WTC11 (cell line): ENCODE measurements at regions not wholly inside any gene's neighbourhood (a gene's known extent, or its start where the extent isn't known, plus 50 kb on each side); places are given as distances from the start of the nearest gene placed in this dataset.

Experiments
- ESRRA ChIP-seq: sonication (generic); formaldehyde crosslinking; IDR thresholded peaks from 2 replicates; pipeline ENCODE4 v1.8.1; 2022; ENCODE audit warnings: mild to moderate bottlenecking, missing genetic modification reagents, borderline replicate concordance
- NFE2L1 ChIP-seq: sonication (generic); formaldehyde crosslinking; IDR thresholded peaks from 2 replicates; pipeline ENCODE4 v1.8.1; 2023; ENCODE audit warnings: missing genetic modification reagents
- NFYB ChIP-seq: sonication (generic); formaldehyde crosslinking; conservative IDR thresholded peaks from 2 replicates; pipeline ENCODE4 v1.8.0; 2022; ENCODE audit warnings: low read depth, missing genetic modification reagents
- ZNF121 ChIP-seq: sonication (generic); formaldehyde crosslinking; IDR thresholded peaks from 2 replicates; pipeline ENCODE4 v1.8.0; 2023; ENCODE audit warnings: missing genetic modification reagents
- ZNF317 ChIP-seq: sonication (generic); formaldehyde crosslinking; IDR thresholded peaks from 2 replicates; pipeline ENCODE4 v1.8.1; 2023; ENCODE audit warnings: low read depth, mild to moderate bottlenecking, moderate library complexity, missing genetic modification reagents, borderline replicate concordance
- TF ChIP-seq, protein P1 (sequence below): sonication (generic); formaldehyde crosslinking; conservative IDR thresholded peaks from 2 replicates; pipeline ENCODE4 v1.8.1; 2022; ENCODE audit warnings: mild to moderate bottlenecking, missing genetic modification reagents
- TF ChIP-seq, protein P2 (sequence below): fragments of 200-600 bp; IDR thresholded peaks from 2 replicates; pipeline ENCODE4 v1.8.0; 2022; ENCODE audit warnings: antibody characterized with exemption

DNA sequence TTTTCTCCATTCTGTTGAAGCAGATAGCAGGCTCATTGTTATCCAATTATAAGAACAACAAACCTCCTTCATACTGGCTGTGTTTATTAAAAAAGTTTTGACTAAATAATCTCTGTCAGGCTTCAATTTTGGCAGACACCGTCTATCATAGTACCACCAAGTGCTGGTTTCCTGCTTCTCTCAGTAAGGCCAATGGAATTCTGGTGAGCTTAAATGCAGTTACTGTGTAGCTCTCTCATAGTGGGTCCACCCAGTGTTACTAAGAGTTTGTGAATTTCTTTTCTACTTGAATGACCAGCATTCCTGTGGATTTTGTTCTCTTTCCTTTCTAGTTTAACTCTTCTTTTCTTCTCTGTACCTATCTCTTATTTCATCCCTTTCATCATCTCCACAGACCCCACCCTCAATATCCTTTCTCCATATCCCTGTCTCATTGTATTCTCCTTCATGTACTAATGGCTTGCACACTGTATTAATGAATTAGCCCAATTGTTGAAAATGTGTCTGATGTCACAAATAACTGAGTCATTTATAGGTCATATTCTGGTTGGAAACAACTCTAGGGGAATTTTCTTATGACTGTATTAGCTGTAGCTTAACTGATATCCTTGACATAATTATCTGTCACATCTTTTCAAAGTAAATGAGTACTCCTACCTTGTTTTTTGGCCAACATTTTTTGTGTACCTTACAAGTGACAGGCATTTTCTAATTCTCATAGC lies 372.1 kb downstream of the FAT3 start:
- TF ChIP-seq, protein P1, sequence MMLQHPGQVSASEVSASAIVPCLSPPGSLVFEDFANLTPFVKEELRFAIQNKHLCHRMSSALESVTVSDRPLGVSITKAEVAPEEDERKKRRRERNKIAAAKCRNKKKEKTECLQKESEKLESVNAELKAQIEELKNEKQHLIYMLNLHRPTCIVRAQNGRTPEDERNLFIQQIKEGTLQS (CRISPR knock-in tag) = no peak
- no peak for TF ChIP-seq NFYB (CRISPR knock-in tag)
- TF ChIP-seq, protein P2, sequence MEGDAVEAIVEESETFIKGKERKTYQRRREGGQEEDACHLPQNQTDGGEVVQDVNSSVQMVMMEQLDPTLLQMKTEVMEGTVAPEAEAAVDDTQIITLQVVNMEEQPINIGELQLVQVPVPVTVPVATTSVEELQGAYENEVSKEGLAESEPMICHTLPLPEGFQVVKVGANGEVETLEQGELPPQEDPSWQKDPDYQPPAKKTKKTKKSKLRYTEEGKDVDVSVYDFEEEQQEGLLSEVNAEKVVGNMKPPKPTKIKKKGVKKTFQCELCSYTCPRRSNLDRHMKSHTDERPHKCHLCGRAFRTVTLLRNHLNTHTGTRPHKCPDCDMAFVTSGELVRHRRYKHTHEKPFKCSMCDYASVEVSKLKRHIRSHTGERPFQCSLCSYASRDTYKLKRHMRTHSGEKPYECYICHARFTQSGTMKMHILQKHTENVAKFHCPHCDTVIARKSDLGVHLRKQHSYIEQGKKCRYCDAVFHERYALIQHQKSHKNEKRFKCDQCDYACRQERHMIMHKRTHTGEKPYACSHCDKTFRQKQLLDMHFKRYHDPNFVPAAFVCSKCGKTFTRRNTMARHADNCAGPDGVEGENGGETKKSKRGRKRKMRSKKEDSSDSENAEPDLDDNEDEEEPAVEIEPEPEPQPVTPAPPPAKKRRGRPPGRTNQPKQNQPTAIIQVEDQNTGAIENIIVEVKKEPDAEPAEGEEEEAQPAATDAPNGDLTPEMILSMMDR = no peak
- no peak for TF ChIP-seq ZNF121 (CRISPR knock-in tag)
- TF ChIP-seq ZNF317 (CRISPR knock-in tag) = no peak
- TF ChIP-seq NFE2L1 (CRISPR knock-in tag) = no peak
- no peak for TF ChIP-seq ESRRA (CRISPR knock-in tag)
